SH-SY5Y (cell line): ENCODE measurements at regions not wholly inside any gene's neighbourhood (a gene's known extent, or its start where the extent isn't known, plus 50 kb on each side); places are given as distances from the start of the nearest gene placed in this dataset.

Experiments used
- GATA2 ChIP-seq: IDR thresholded peaks from 2 replicates; pipeline ENCODE4 v1.6.1; 2011; ENCODE audit warnings: mild to moderate bottlenecking, low read depth, low read length
- GATA3 ChIP-seq: IDR thresholded peaks from 2 replicates; pipeline ENCODE4 v1.6.1; 2011; ENCODE audit warnings: low read depth, mild to moderate bottlenecking, low read length, moderate library complexity

DNA sequence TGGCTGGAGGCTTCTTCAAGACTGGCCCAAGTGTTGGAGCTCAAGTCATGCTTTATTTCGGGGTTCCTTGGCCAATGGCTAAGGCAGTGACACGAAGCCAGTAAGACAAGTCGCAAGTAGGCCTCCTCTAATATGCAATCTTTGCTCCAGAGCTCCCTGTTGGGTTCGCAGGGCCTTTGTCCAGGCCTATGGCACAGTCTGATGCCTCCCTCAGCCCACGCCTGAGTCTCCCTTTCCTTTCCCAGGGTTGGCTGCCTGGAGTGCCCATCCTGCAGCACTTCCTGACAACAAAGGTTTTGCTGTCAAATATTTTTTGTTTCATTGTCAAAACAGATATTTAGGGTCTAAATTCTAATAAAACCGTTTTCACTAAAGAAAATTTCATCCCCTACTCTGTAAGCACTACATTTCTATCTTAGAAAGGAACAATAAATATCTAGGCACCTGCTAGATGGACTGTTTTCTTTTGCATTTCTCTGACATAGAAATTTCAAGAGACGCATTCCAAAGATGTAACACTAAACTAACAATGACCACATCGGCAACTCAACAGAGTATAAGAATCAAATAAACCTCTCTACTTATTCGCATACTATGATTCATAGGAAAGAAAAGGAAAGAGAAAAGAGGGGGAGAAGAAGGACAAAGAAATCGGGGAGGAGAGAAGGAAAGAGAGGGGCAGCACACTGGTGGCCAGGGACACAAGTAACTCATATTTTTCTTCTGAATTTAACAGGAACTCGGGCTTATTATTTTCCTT is 393.1 kb upstream of the ATP11B start:
- TF ChIP-seq GATA2 (no peak), GATA3 (no peak)

DNA sequence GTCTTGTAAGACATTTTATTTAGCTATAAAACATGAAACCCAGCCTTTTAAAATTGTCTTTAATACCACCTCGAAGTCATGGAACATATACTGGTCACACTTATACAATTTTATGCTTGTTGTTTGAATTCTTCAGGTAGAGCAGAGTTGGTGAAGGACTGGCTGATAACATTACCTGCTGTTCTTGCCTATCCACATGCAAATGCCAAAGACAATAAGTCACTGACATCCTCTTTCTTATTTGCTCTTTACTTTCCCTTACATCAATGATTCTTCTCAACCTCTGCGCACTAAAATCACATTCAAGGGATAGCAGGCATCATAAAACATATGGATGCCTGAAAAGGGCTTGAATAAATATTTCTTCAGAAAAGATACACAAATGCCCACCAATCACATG is 392.5 kb upstream of the ATP11B start:
- TF ChIP-seq GATA3 (no peak), GATA2 (no peak)

DNA sequence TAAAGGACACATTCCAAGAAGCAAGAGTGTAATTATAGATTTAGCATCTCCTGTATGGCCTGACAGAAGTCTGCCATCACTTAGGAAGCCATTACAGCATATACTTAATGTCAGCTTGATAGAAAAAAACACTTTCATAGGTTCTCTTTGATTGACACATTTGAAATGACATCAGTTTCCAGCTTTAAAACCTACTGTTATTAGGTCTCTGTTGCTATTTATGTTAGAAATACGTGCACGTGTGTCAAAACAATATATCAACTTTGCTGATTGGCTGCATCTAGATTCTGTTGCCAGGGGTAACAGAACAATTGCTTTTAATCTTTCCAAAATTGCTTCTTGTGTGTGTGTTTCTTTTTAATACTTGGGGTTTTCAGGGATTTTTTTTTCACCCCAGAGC is 389.3 kb upstream of the ATP11B start:
- no peak for TF ChIP-seq GATA3
- TF ChIP-seq GATA2 = no peak

DNA sequence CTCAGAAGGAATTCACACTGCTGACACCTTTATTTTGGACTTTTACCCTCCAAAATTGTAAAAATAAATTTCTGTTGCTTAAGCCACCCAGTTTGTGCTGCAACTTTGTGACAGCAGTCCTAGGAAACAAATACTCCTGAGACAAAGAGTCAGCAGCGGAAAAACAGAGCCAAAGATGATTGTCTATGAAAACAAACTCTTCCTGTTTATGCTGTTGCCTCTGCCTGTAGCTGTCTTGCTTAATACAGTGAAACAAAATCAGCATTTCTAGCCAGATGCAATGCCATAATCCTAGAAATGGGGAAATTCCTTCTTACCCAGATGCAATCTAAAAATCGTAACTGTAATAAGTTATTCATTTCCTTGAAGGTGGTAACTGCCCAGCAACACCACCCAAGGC is 387.5 kb upstream of the ATP11B start:
- no peak for TF ChIP-seq GATA2
- TF ChIP-seq GATA3 = no peak

DNA sequence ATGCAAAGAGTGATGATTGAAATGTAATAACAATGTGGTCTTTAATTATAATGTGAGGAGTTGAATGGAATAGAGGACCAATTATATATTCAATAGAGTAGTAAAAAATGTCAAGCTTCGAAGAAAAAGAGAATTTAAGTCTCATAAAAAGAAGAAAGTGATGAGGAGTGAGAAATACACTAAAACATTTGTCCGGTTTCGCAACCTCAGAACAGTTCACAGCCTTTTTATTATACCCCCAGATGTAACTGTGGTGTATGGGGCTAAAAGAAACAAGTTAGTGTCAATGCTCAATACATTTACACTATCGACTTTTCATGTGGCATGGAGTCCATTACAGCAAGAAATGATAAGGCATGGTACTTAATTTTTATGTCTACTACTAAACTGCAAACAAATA is 386.5 kb upstream of the ATP11B start:
- TF ChIP-seq GATA2 = no peak
- no peak for TF ChIP-seq GATA3

DNA sequence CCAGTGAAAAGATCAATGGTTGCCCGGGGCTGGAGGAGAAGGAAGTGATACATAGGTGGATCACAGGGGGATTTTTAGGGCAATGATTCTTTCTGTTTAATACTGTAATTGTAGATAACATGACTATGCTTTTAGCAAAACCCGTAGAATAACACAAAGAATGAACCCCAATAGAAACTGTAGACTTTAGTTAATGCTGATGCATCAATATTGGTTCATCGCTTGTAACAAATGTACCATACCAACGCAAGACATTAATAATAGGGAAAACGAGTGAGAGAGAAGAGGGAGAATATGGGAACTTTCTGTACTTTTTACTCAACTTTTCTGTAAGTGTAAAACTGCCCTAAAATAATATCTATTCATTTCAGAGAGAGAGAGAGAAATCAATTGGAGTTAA is 383.3 kb upstream of the ATP11B start:
- TF ChIP-seq GATA3 (no peak), GATA2 (no peak)

DNA sequence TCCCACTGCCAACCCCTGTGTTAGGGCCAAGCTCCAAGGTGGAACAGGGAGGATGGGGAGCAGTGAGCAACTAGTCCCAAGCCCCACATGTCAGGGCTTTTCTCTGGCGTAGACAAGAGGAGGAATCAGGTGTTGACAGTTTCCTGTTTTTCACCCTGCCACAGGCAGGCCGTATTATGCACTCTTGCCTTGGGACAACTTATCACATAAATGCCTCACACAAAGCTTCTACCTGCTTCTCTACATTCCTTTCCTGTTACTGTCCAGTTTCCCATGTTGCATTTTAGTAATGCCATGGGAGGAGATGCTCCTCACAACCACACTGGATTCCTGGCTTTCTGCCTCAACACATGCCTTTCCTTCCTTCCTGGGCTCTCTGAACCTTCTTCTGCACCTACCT is 381.2 kb upstream of the ATP11B start:
- TF ChIP-seq GATA3 (no peak), GATA2 (no peak)

DNA sequence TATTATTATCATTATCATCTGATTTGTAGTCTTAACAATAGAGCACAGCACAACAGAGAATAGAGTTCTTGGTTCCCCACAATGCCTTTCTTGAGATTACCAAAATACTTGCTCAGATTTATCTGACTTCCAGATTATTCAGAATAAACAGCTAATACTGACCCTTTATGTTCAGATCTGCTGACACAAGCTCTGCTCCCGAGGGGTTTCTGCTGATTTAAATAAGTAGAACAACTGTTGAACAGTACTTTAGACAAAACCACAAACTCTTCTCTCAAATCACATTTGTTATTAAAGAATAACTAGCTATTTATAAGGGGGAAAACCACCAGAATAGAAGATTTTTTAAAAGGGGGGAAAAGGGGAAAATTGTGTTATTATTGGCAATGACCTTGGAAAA is 380.2 kb upstream of the ATP11B start:
- TF ChIP-seq GATA3 (no peak), GATA2 (no peak)

DNA sequence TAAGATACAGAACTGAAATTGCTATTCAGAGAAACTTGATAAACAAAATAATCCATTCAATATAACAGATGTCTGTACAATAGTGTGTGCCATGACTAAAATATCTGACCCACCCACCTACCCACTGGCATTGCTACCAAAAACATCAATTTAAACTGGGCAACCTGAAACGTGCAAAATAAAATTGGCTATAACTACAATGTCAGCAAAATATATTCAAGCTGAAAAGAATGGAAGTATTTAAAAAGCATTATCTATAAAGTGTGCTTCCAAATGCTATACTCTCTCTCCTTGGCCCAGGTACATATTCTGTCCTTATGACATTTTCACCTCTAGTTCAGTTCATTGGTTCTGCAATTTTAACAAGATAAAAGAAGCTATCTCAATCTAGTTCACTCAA is 379.6 kb upstream of the ATP11B start:
- TF ChIP-seq GATA3 = no peak
- TF ChIP-seq GATA2 = no peak

DNA sequence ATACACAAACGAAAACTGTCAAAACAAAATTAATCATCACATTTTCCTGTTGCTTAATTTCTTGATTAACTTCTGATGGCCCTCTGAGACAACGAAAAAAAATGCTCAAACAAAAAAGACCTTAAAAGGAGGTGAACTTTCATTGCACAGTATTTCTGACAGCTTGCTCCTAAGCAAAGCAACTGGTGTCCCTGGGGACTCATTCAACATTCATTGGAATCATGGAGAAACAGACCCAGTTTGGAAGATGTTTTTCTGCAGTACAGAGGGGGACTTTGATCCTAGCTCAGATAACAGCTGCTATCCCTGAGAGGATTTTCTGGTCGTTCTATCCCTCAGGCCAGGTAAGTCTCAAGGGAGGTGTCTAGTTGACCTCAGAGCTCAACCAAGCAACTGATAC is 378.7 kb upstream of the ATP11B start:
- no peak for TF ChIP-seq GATA3
- TF ChIP-seq GATA2 = no peak

DNA sequence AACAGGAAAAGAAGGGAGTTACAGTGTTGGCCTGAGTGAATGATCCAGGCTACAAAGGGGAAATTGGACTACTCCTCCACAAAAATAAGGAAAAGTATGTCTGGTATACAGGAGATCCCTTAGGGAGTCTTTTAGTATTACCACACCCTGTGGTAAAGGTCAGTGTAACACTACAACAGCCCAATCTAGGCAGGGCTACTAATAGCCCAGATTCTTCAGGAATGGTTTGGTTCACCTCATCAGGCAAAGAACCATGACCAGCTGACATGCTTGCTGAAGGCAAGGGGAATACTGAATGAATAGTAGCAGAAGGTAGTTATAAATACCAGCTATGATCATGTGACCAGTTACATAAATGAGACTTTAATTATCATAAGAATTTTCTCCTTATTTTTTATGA is 372.6 kb upstream of the ATP11B start:
- no peak for TF ChIP-seq GATA2
- no peak for TF ChIP-seq GATA3

DNA sequence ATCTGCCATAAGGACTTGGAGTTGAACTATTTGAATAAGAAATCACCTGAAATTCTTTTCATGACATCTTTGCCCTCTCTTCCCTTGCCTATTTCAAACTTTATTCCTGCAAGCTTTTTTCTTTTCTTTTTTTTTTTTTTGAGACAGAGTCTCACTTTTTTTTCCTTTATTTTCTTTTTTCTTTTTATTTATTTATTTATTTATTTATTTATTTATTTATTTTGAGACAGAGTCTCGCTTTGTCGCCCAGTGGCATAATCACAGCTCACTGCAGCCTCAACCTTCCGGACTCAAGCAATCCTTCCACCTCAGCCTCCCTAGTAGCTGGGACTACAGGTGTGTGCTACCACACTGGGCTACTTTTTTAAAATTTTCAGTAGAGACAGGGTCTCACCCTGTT is 369.3 kb upstream of the ATP11B start:
- TF ChIP-seq GATA2 (no peak), GATA3 (no peak)

DNA sequence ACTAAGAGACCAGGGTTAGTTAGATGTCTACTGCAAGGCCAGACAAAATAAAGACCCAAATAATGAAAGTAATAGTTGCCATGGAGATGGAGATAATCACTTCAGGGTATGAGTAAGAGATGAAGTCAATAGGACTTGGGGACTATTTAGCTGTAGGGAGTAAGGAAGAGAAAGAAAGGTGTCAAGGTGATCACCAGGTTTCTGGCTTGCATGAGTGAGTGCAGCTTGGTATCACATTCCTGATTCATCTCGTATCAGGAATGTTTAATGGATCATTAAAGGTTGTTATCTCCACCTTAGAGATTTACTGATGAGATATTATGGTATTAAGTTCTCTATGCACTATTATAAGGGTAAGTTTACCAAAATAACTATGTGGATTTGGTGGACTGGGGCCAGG is 357.4 kb upstream of the ATP11B start:
- TF ChIP-seq GATA3 (no peak), GATA2 (no peak)

DNA sequence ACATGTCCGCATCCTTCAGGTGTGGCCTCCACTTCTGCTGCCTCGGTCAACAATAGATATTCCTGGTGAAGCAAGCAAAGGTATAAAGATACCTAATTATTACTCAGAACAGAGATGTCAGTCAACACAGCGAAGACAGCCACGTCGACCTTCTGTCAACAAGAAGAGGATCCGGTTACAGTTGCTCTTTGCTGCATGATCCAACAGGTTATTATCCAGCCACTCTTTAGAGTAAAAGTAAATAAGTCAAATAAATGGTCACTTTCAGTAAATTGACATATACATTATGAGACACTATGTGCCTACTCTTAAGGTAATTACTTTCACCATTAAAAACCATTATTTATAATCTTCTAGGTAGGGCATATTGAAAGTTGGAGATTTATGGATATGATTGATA is 356.8 kb upstream of the ATP11B start:
- no peak for TF ChIP-seq GATA2
- TF ChIP-seq GATA3 = no peak

DNA sequence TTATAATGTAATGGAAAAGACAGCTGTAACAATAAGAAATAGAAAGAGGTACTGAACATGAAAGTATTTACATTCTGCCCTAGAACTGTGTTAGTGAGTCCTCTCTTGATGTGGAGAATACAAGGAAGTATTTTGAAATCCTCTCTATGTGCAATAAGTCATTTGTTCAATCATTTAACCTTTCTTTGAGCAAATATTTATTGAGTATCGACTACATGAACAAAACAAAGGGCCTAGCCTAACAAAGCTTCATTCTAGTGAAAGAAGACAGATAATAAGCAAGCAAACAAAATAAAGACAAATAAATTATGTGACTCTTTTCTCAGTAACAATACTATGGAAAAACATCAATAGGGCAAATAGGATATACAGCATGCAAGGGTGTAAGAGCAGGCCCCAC is 354.9 kb upstream of the ATP11B start:
- TF ChIP-seq GATA3 = no peak
- no peak for TF ChIP-seq GATA2

DNA sequence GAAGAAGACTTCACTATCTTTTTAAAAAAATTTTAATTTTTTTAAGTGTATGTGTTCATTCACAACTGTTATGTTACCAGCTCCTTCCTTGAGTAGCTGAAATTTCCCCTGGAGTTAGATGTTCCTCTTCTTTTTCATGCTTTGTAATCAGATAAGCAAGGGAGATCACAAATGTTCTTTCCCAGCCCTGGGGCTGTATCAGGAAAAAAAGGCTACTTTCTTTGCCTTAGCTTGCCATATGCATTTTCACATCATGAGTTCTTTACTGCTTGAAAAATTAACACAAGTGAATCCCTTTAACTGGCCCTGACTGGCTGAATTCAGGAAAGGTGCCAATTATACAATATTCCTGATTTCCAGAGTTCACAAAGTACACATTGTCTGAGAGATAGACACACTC is 353.2 kb upstream of the ATP11B start:
- TF ChIP-seq GATA3 = no peak
- TF ChIP-seq GATA2 = no peak; the same call in 1 of the 2 replicates

DNA sequence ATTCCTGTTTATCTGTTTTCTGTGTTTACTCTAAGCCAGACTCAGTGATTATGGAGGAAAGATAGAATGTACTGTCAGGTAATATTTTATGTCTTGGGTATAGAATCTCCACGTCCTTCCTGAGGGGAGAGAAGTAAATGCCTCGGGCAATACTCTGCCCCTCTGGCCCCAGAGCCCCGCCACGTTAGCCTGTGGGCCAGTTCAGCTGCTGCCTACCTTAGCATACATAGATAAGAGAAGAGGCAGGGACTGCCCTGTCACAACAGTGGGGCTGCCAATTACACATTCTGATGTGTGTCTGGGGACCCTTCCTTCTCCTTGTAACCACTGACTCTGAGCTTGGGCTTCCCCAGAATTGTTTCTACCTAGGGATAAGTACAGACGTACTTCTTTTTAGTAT is 347.7 kb upstream of the ATP11B start:
- TF ChIP-seq GATA2 = no peak
- TF ChIP-seq GATA3 = no peak
